GM19395 (cell line): ENCODE measurements at regions not wholly inside any gene's neighbourhood (a gene's known extent, or its start where the extent isn't known, plus 50 kb on each side); places are given as distances from the start of the nearest gene placed in this dataset.
"Not testable (repeated sequence)": the region's sequence is repeated elsewhere in the genome, so short reads cannot be mapped to it uniquely, and the experiment has no call there.

Source experiments
- ATAC-seq: cut with Tn5 transposase; IDR thresholded peaks from one replicate; pipeline ENCODE4 v1.9.1; 2021; ENCODE audit warnings: mild to moderate bottlenecking, moderate library complexity; ENCODE audit not compliant: unreplicated experiment

- ATAC-seq = no peak
Observed at GRCh38 chr3:78495301-78495700, 1272.5 kb downstream of the ROBO1 start.

GRCh38 chr3:78496501-78496900, 1271.3 kb downstream of the ROBO1 start:
- ATAC-seq = no peak

DNA sequence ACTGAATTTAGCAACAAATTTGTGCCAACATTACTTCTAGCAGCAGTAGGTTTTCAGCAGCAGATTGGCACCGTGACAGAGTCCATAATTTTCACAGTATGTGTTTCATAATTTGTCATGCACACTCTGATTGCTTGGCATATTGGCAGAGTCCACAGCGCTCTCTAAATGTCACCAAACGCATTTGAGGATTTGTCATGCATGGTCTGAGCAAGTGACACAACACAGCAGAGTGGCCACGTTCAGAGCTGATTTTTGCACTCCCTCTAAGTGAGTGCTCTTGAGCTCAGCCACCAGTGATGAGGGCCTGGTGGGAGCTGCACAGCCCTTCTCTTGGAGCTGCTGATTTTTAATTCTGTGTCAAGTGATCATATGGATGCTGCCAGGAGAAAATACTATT, 1270.8 kb downstream of the ROBO1 start:
- ATAC-seq = no peak

DNA sequence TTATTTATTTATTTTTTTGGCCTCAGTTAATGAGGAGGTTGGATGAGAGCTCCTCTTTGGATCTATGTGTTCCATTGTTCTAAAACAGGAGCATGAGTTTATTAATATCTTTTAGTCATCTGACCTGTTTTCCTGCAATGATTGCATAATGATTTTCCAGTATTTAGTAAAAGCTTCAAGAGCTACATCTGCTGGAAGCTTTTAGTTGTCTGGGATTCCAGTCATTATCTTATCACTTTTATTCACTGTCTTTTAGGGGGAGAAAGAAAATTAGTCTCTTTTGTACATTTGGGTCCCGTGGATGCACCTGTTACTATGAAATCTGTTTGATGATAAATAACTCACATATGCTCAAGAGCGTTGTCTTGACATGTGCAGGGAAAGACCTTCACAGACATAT, 1270.0 kb downstream of the ROBO1 start:
- no peak for ATAC-seq

DNA sequence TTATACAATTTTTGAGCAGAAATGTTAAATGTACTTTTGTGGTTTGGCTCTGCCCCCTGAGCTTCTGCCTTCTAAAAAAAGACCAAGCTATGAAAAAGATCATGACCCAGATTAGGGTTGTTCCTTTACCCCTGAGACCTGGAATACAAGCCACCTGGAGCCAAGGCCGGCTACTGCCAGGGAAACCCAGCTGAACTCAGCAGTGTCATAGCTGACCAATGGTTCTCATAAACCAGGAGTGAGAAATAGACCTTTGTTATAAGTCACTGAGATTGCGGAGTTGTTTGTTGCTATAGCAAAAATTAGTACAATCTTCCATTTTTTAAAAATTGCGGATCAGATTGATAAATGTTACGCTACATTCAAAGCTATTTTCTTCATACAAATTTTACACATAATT, 1261.7 kb downstream of the ROBO1 start:
- ATAC-seq = no peak

- ATAC-seq = no peak
Observed at GRCh38 chr3:78506581-78507195, 1261.1 kb downstream of the ROBO1 start.

DNA sequence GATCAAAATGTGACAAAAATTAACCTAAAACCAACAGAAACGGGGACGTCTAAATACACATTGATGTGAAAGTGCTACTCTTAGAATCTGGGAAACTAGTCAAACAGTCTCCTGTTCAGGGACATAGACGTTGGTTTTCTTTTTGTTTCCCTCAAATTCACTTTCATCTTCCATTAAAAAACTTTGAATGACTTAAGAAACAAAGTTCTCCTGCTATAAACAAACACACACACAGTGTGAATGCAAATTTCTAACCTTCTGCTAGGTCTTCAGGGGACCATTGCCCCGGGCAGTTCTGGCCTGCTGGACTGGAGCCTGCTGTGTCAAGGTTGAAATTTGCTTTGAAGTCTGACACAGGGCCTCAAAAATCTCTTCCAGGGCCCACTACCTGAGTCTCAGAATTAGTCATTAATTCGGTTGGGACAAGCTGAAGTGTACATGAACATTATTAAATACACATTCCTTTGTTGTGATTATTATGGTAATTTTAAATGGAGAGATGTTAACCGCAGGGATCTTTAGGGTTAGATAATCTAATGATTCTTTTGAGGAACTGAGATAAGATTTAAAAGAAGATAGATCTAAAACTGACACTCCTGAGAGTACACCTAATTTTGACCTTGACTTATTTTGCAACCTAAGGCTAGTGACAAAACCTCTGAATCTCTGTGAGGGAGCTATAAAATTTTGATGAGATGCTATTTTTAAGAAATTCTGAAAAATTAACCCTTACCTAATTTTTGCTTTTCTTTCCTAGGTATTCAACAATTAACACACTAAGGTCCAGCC, 1260.4 kb downstream of the ROBO1 start:
- ATAC-seq = no peak

- no peak for ATAC-seq
Observed at GRCh38 chr3:78511840-78512239, 1256.0 kb downstream of the ROBO1 start.

DNA sequence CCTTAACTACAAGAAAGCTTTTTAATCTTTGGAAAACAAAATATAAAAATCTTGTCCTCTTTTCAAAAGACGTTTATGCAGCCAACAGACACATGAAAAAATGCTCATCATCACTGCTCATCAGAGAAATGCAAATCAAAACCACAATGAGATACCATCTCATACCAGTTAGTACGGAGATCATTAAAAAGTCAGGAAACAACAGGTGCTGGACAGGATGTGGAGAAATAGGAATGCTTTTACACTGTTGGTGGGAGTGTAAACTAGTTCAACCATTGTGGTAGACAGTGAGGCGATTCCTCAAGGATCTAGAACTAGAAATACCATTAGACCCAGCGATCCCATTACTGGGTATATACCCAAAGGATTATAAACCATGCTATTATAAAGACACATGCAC, 1255.0 kb downstream of the ROBO1 start:
- ATAC-seq = not testable (repeated sequence)

- ATAC-seq = no peak
Observed at GRCh38 chr3:78516437-78516836, 1251.4 kb downstream of the ROBO1 start.

GRCh38 chr3:78516937-78517336, 1250.9 kb downstream of the ROBO1 start:
- no peak for ATAC-seq

DNA sequence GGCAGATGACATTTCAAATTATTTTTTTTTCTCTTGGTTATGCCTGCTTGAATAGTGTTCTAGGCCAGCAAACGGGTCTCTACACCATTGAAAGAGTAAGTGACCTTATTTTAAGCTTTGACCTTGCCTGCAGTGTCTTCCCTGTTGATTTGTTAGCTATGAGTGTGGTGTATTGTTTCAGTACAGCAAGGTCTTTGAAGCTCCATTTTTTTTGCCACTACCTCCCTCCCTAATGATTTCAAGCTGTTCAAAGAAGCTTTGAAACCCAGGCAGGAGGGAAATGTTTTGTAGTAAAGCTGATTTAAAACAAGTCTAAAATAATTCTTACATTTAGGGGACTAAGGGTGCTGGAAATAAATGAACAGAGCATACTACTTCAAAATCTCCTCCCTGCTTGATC, 1249.8 kb downstream of the ROBO1 start:
- no peak for ATAC-seq

GRCh38 chr3:78519281-78519680, 1248.5 kb downstream of the ROBO1 start:
- no peak for ATAC-seq

DNA sequence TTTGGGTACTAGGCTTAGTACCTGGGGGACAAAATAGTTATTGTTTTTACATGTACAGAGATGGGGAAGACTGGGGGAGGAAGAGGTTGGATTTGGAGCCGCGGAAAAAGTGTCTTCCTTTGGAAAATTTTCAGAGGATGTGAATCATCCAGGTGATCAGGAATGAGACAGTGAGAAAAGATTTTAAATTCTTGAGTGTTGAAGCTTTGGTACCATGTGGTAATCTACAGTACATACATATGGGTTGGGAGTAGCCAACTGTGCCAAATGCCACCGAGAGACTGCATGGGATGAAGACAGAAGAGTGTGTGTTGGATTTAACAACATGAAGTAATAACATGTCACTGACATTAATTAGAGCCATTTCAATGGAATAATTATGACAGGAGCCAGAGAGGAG, 1238.2 kb downstream of the ROBO1 start:
- ATAC-seq = no peak

DNA sequence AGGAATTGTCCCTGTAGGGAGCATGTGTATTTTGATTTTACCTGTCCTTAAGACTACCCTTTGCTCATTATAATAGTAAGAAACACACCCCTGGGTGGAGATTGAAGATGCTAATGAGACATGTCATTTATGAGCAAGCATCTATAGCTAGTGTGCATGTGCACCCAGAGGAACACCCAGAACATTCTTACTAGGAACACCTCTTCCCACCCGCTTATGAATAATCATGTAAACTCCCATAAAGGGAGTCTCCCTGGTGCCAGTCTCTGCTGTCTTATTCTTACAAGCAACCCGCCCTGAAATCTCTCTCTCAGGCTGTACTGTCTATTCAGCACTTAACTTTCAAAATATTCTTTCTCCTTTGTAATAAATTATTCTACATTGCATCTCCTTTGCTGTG, 1227.3 kb downstream of the ROBO1 start:
- no peak for ATAC-seq

GRCh38 chr3:78545827-78546226, 1222.0 kb downstream of the ROBO1 start:
- ATAC-seq = no peak
